Transverse colon (tissue), 3 donors: ENCODE measurements at regions not wholly inside any gene's neighbourhood (a gene's known extent, or its start where the extent isn't known, plus 50 kb on each side); places are given as distances from the start of the nearest gene placed in this dataset.

Experiments used
- EP300 ChIP-seq: sonication (generic); formaldehyde crosslinking; IDR thresholded peaks from one replicate; pipeline ENCODE4 v1.6.1; 2017; ENCODE audit warnings: antibody characterized with exemption, low read depth
- POLR2A ChIP-seq: fragments of 450-650 bp; IDR thresholded peaks from one replicate; pipeline ENCODE4 v1.6.1; 2016; ENCODE audit warnings: antibody characterized with exemption, mild to moderate bottlenecking, moderate library complexity
- TF ChIP-seq, protein P1 (sequence below), 5 experiments: fragments of 200-600 bp in 3 of 5; fragments of 450-650 bp in 2 of 5; sonication (generic) in 3 of 5; IDR thresholded peaks; 1 replicate in 2 of 5; 2 replicates in 3 of 5; pipeline ENCODE4 v1.5.1; 2016 to 2017; ENCODE audit warnings: antibody characterized with exemption in 5 of 5, inconsistent platforms in 3 of 5, mild to moderate bottlenecking in 2 of 5, moderate library complexity in 1 of 5

DNA sequence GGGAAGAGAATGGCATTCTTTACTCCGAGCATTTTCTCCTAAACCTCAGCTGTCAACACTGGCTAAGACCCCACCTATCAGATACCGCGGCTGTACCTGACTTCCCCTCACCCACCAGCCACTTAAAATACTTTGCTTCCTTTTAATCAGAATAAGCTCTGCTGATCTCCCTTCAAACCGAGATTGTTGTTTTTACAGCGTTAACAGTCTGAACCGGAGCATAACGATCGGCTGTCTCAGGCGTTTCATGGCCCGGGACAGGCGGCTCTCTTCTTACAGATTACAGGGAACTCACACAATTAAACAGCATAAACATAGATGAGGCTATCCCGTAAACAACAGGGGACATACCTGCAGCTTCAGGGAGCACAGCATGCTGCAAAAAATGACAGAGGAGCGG, 174.3 kb upstream of the RNF32 start:
- TF ChIP-seq, protein P1, sequence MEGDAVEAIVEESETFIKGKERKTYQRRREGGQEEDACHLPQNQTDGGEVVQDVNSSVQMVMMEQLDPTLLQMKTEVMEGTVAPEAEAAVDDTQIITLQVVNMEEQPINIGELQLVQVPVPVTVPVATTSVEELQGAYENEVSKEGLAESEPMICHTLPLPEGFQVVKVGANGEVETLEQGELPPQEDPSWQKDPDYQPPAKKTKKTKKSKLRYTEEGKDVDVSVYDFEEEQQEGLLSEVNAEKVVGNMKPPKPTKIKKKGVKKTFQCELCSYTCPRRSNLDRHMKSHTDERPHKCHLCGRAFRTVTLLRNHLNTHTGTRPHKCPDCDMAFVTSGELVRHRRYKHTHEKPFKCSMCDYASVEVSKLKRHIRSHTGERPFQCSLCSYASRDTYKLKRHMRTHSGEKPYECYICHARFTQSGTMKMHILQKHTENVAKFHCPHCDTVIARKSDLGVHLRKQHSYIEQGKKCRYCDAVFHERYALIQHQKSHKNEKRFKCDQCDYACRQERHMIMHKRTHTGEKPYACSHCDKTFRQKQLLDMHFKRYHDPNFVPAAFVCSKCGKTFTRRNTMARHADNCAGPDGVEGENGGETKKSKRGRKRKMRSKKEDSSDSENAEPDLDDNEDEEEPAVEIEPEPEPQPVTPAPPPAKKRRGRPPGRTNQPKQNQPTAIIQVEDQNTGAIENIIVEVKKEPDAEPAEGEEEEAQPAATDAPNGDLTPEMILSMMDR (IDR thresholded peaks at IDR 0.05) = no peak
- TF ChIP-seq POLR2A (no peak), EP300 (no peak)
